GM10266 (cell line): ENCODE measurements at regions not wholly inside any gene's neighbourhood (a gene's known extent, or its start where the extent isn't known, plus 50 kb on each side); places are given as distances from the start of the nearest gene placed in this dataset.

ENCODE experiments used
- DNase-seq: peaks from one replicate; pipeline ENCODE4 v3.0.0; 2012; ENCODE audit errors: extremely low spot score
- CTCF ChIP-seq: IDR thresholded peaks from 2 replicates; pipeline ENCODE4 v1.5.1; 2012; ENCODE audit warnings: mild to moderate bottlenecking, low read depth; ENCODE audit not compliant: control insufficient read depth, insufficient read depth; ENCODE audit errors: missing control alignments

GRCh38 chr7:3094701-3095445 lies 51.2 kb upstream of the CARD11 start:
- peak; percentile 41 for DNase-seq
- no peak for TF ChIP-seq CTCF

GRCh38 chr7:3097734-3098133 lies 54.1 kb upstream of the CARD11 start:
- no peak for TF ChIP-seq CTCF
- DNase-seq, result no peak

- TF ChIP-seq CTCF, result no peak
- DNase-seq, result no peak
Observed at GRCh38 chr7:3102159-3102558, 58.5 kb upstream of the CARD11 start.

GRCh38 chr7:3103614-3104398 lies 60.1 kb upstream of the CARD11 start:
- TF ChIP-seq CTCF, result no peak
- no peak for DNase-seq

GRCh38 chr7:3105856-3106255 lies 62.2 kb upstream of the CARD11 start:
- TF ChIP-seq CTCF, result no peak

GRCh38 chr7:3106361-3106826 lies 62.7 kb upstream of the CARD11 start:
- DNase-seq, result no peak
- no peak for TF ChIP-seq CTCF

More at GRCh38 chr7:3105856-3106255, 62.2 kb upstream of the CARD11 start:
- DNase-seq, result no peak
